Nephron (organoid): ENCODE measurements at regions not wholly inside any gene's neighbourhood (a gene's known extent, or its start where the extent isn't known, plus 50 kb on each side); places are given as distances from the start of the nearest gene placed in this dataset.

Experiments used
- H3K27ac Mint-ChIP-seq, 3 experiments: 2 replicates each; pipeline ENCODE4 v1.8.0; 2020; ENCODE audit warnings: mixed read lengths in 3 of 3, mild to moderate bottlenecking in 2 of 3, moderate library complexity in 1 of 3
- H3K27me3 Mint-ChIP-seq: 2 replicates; pipeline ENCODE4 v1.8.0; 2021; ENCODE audit warnings: low read depth, mild to moderate bottlenecking, moderate library complexity, mixed read lengths
- H3K36me3 Mint-ChIP-seq: 2 replicates; pipeline ENCODE4 v1.8.0; 2020; ENCODE audit warnings: low read depth, mixed read lengths
- H3K4me1 Mint-ChIP-seq: 2 replicates; pipeline ENCODE4 v1.8.0; 2020; ENCODE audit warnings: mixed read lengths
- H3K4me3 Mint-ChIP-seq, 3 experiments: 2 replicates each; pipeline ENCODE4 v1.8.0; 2020; ENCODE audit warnings: mild to moderate bottlenecking in 3 of 3, mixed read lengths in 3 of 3, moderate library complexity in 2 of 3
- H3K9me3 Mint-ChIP-seq: 2 replicates; pipeline ENCODE4 v1.8.0; 2020; ENCODE audit warnings: mixed read lengths
- CTCF ChIP-seq, 3 experiments: fragments of 200-600 bp; sonication (generic); IDR thresholded peaks; one replicate each; pipeline ENCODE4 v1.5.0; 2021; ENCODE audit warnings: antibody characterized with exemption in 3 of 3; ENCODE audit not compliant: unreplicated experiment in 3 of 3

- no peaks in the 10 kb centered on the region for H3K27me3 Mint-ChIP-seq
- TF ChIP-seq CTCF (IDR thresholded peaks at IDR 0.05; ENCODE audit: unreplicated experiment in 3 of 3) = no peak
- no peaks in the 10 kb centered on the region for H3K36me3 Mint-ChIP-seq
- no peak overlapping the region for H3K4me3 Mint-ChIP-seq
- no peak overlapping the region for H3K27ac Mint-ChIP-seq
- H3K9me3 Mint-ChIP-seq = no peaks in the 10 kb centered on the region
- peaks cover 11% of the 10 kb centered on the region for H3K4me1 Mint-ChIP-seq
These were observed 305.8 kb downstream of the PPARGC1A start for GRCh38 chr4:23584024-23584423.

- peaks cover 12% of the 10 kb centered on the region for H3K4me1 Mint-ChIP-seq
- no peak for TF ChIP-seq CTCF (IDR thresholded peaks at IDR 0.05; ENCODE audit: unreplicated experiment in 3 of 3)
- no peak overlapping the region for H3K27ac Mint-ChIP-seq
- no peaks in the 10 kb centered on the region for H3K9me3 Mint-ChIP-seq
- no peaks in the 10 kb centered on the region for H3K27me3 Mint-ChIP-seq
- H3K36me3 Mint-ChIP-seq = no peaks in the 10 kb centered on the region
- H3K4me3 Mint-ChIP-seq = no peak overlapping the region
These were observed 307.2 kb downstream of the PPARGC1A start for GRCh38 chr4:23582671-23583070.

- Mint-ChIP-seq H3K27ac (peak overlapping the region in 2 of 3 experiments; percentile 26 to 39), H3K9me3 (no peaks in the 10 kb centered on the region), H3K4me1 (peaks cover 12% of the 10 kb centered on the region), H3K4me3 (peak overlapping the region in 1 of 3 experiments; percentile 3), H3K27me3 (no peaks in the 10 kb centered on the region), H3K36me3 (no peaks in the 10 kb centered on the region)
- TF ChIP-seq CTCF (IDR thresholded peaks at IDR 0.05; ENCODE audit: unreplicated experiment in 3 of 3) = no peak
These were observed 310.7 kb downstream of the PPARGC1A start for GRCh38 chr4:23579166-23579565.

- no peak for TF ChIP-seq CTCF (IDR thresholded peaks at IDR 0.05; ENCODE audit: unreplicated experiment in 3 of 3)
- H3K4me1 Mint-ChIP-seq = peaks cover 12% of the 10 kb centered on the region
- no peaks in the 10 kb centered on the region for H3K36me3 Mint-ChIP-seq
- no peaks in the 10 kb centered on the region for H3K9me3 Mint-ChIP-seq
- no peaks in the 10 kb centered on the region for H3K27me3 Mint-ChIP-seq
- no peak overlapping the region for H3K27ac Mint-ChIP-seq
- no peak overlapping the region for H3K4me3 Mint-ChIP-seq
These were observed 312.4 kb downstream of the PPARGC1A start for GRCh38 chr4:23577398-23577797.

- no peaks in the 10 kb centered on the region for H3K27me3 Mint-ChIP-seq
- no peaks in the 10 kb centered on the region for H3K36me3 Mint-ChIP-seq
- TF ChIP-seq CTCF (IDR thresholded peaks at IDR 0.05; ENCODE audit: unreplicated experiment in 3 of 3) = no peak
- H3K27ac Mint-ChIP-seq = no peak overlapping the region
- no peaks in the 10 kb centered on the region for H3K9me3 Mint-ChIP-seq
- no peaks in the 10 kb centered on the region for H3K4me1 Mint-ChIP-seq
- H3K4me3 Mint-ChIP-seq = no peak overlapping the region
These were observed 317.5 kb downstream of the PPARGC1A start for GRCh38 chr4:23572382-23572781.

GRCh38 chr4:23567338-23567737 is 322.5 kb downstream of the PPARGC1A start:
- H3K4me1 Mint-ChIP-seq = no peaks in the 10 kb centered on the region
- no peaks in the 10 kb centered on the region for H3K36me3 Mint-ChIP-seq
- no peak overlapping the region for H3K27ac Mint-ChIP-seq
- no peak for TF ChIP-seq CTCF (IDR thresholded peaks at IDR 0.05; ENCODE audit: unreplicated experiment in 3 of 3)
- peaks cover 4% of the 10 kb centered on the region for H3K9me3 Mint-ChIP-seq
- H3K4me3 Mint-ChIP-seq = no peak overlapping the region
- no peaks in the 10 kb centered on the region for H3K27me3 Mint-ChIP-seq
